ENCODE measurements at regions not wholly inside any gene's neighbourhood (a gene's known extent, or its start where the extent isn't known, plus 50 kb on each side); places are given as distances from the start of the nearest gene placed in this dataset.

DNA sequence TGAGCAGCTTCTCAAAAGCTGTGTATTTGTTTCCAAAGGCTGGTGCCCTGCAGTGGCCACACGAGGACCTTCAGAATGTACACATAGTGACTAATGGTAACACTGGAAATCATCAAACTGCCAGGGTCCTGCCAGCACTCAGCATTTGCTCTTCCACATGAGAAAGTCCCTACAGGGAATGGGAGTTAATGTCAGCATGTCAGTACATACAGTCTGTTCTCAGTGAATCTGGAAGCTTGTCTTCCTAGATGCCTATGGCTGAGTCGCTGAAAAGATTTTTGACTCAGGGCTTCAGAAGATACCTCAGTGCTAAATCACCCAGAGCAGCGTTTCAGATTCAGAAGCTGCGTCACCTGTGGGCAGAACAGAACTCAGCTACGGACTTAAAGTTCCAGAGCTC is 108.2 kb downstream of the CDC7 start:
- no peaks in the 10 kb centered on the region for H3K36me3 ChIP-seq
- H3K27me3 ChIP-seq, result no peaks in the 10 kb centered on the region
- intact Hi-C loops (cut with DNase I), result no loop called here
- WGBS (ENCODE audit: insufficient coverage, low coverage, low lambda C conversion rate, missing lambda C conversion rate), result 48% methylated on average over 3 of the region's 5 CpGs
- no peaks in the 10 kb centered on the region for H3K4me1 ChIP-seq
- no peaks in the 10 kb centered on the region for H3K9me3 ChIP-seq
- no peak for ATAC-seq
- no peak overlapping the region for H3K4me3 ChIP-seq
- no peak for DNase-seq
- TF ChIP-seq CTCF (IDR thresholded peaks at IDR 0.05) (no peak), POLR2A (IDR thresholded peaks at IDR 0.05) (no peak)
- no peak overlapping the region for H3K27ac ChIP-seq

DNA sequence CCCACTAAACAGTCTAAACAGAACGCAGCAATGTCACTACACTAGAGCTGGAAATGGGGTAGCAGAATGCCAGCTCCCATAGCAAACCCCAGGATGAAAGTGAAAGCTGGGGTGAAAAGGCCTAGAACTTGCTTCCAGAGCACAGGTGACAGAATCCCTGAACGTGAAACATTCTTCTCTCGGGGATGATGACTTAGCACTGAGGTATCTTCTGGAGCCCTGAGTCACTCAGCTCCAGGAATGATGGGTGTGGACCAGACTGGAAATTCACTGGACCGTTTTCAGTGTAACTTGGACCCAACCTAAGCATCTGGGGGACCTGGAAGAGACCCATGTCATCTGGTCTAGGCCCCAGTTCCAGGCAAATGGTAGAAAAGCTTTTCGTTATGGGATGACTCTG is 108.9 kb downstream of the CDC7 start:
- Histone ChIP-seq H3K4me1 (no peaks in the 10 kb centered on the region), H3K9me3 (no peaks in the 10 kb centered on the region), H3K4me3 (no peak overlapping the region), H3K36me3 (no peaks in the 10 kb centered on the region), H3K27me3 (no peaks in the 10 kb centered on the region), H3K27ac (no peak overlapping the region)
- ATAC-seq (no peak), DNase-seq (no peak)
- WGBS (ENCODE audit: insufficient coverage, low coverage, low lambda C conversion rate, missing lambda C conversion rate), result 78% methylated on average over 5 of the region's 5 CpGs
- TF ChIP-seq POLR2A (IDR thresholded peaks at IDR 0.05) (no peak), CTCF (IDR thresholded peaks at IDR 0.05) (no peak)
- intact Hi-C loops (cut with DNase I), result no loop called here

- 63% methylated on average over 1 of the region's 2 CpGs for WGBS (ENCODE audit: insufficient coverage, low coverage, low lambda C conversion rate, missing lambda C conversion rate)
- Histone ChIP-seq H3K4me3 (no peak overlapping the region), H3K27me3 (no peaks in the 10 kb centered on the region), H3K4me1 (no peaks in the 10 kb centered on the region), H3K27ac (no peak overlapping the region), H3K9me3 (no peaks in the 10 kb centered on the region), H3K36me3 (no peaks in the 10 kb centered on the region)
- ATAC-seq (no peak), DNase-seq (no peak)
- no peak for TF ChIP-seq POLR2A (IDR thresholded peaks at IDR 0.05)
- TF ChIP-seq CTCF (IDR thresholded peaks at IDR 0.05), result no peak
- intact Hi-C loops (cut with DNase I), result no loop called here
These were observed 109.5 kb downstream of the CDC7 start for GRCh38 chr1:91610102-91610501.

DNA sequence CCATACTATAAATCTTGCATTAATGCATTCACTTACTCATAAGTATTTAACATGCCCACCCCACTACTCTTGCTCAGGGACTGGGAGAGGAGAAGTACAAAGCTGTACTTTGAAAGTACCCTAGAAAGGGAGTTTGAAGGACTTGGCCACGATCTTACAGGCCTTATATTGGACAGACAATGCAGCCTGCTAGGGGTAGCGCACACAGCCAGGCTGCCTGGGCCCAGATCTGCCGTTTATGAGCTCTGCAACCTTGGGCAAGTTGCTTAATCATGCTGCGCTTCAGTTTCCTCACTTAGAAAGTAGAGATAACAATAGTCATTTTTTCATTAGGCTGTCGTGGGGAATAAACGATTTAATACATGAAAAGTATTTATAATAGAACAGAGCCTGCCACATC is 110.1 kb downstream of the CDC7 start:
- Histone ChIP-seq H3K27ac (no peak overlapping the region), H3K4me1 (no peaks in the 10 kb centered on the region), H3K27me3 (no peaks in the 10 kb centered on the region), H3K9me3 (no peaks in the 10 kb centered on the region), H3K4me3 (no peak overlapping the region), H3K36me3 (no peaks in the 10 kb centered on the region)
- ATAC-seq (no peak), DNase-seq (no peak)
- 78% methylated on average over 6 of the region's 6 CpGs for WGBS (ENCODE audit: insufficient coverage, low coverage, low lambda C conversion rate, missing lambda C conversion rate)
- intact Hi-C loops (cut with DNase I), result no loop called here
- TF ChIP-seq CTCF (IDR thresholded peaks at IDR 0.05), result no peak
- no peak for TF ChIP-seq POLR2A (IDR thresholded peaks at IDR 0.05)

DNA sequence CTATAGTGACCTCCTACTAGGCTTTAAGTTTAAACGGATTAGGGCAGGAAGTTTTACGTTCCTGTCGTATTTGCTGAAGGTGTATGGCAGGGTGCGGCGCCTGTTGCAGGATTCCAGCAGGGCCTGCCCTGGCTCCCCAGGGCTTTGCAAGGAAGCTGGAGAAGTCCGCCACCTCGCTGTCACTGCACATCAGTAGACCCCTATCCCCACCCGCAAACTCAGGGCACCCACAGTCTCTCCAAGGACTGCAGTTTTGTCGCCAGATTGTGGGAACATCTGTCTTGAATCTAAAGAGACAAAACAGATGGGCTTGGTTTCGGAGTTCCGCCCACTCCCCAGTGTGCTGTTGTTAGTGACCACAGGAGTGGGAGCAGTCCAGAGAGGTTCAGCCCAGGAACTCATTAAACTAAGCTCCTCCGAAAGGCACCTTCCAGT is 110.8 kb downstream of the CDC7 start:
- Histone ChIP-seq H3K27ac (no peak overlapping the region), H3K4me1 (no peaks in the 10 kb centered on the region), H3K36me3 (no peaks in the 10 kb centered on the region), H3K9me3 (no peaks in the 10 kb centered on the region), H3K4me3 (no peak overlapping the region), H3K27me3 (no peaks in the 10 kb centered on the region)
- DNase-seq, result no peak
- 73% methylated on average over 5 of the region's 12 CpGs for WGBS (ENCODE audit: insufficient coverage, low coverage, low lambda C conversion rate, missing lambda C conversion rate)
- TF ChIP-seq CTCF (IDR thresholded peaks at IDR 0.05) (no peak), POLR2A (IDR thresholded peaks at IDR 0.05) (no peak)
- intact Hi-C loops (cut with DNase I), result no loop called here
- ATAC-seq, result no peak

All from right lobe of liver (tissue), 6 donors.